A673 (cell line): ENCODE measurements at regions not wholly inside any gene's neighbourhood (a gene's known extent, or its start where the extent isn't known, plus 50 kb on each side); places are given as distances from the start of the nearest gene placed in this dataset.

Source experiments
- BruUV-seq: library from RNA; stranded (reverse); fragments of 400-500 nt; replicated peaks from 2 replicates; lab custom pipeline; 2021; lab: Mats Ljungman, UMichigan
- CTCF ChIA-PET: fragments of 300-600 bp; sonication (Branson Sonifier 250); formaldehyde crosslinking; loops from one replicate; lab custom pipeline; 2022; ENCODE audit warnings: antibody characterized with exemption; lab: Charles Lee
- POLR2A ChIA-PET: fragments of 300-600 bp; sonication (Branson Sonifier 250); formaldehyde crosslinking; loops from one replicate; lab custom pipeline; 2022; ENCODE audit warnings: antibody characterized with exemption; ENCODE audit not compliant: low non-redundant PET; lab: Charles Lee
- DNase-seq: peaks from one replicate; pipeline ENCODE4 v3.0.0-alpha.2; 2015; ENCODE audit warnings: low spot score
- H3K27ac ChIP-seq: fragments of 200-600 bp; sonication (generic); 2 replicates; pipeline ENCODE4 v1.5.1; 2016; ENCODE audit warnings: mixed run types, low read depth, mild to moderate bottlenecking, mixed read lengths, antibody characterized with exemption, low read length; ENCODE audit not compliant: poor library complexity, severe bottlenecking
- H3K27me3 ChIP-seq: fragments of 200-600 bp; sonication (generic); replicated peaks from 2 replicates; pipeline ENCODE4 v1.6.1; 2017; ENCODE audit warnings: mixed run types, low read depth, mild to moderate bottlenecking, mixed read lengths, antibody characterized with exemption, low read length; ENCODE audit not compliant: insufficient read depth, poor library complexity
- H3K36me3 ChIP-seq: fragments of 200-600 bp; sonication (generic); 2 replicates; pipeline ENCODE4 v1.6.1; 2016; ENCODE audit warnings: mixed run types, mild to moderate bottlenecking, mixed read lengths, antibody characterized with exemption, low read length; ENCODE audit not compliant: insufficient read depth, poor library complexity, severe bottlenecking
- H3K4me1 ChIP-seq: fragments of 200-600 bp; sonication (generic); 2 replicates; pipeline ENCODE4 v1.6.1; 2017; ENCODE audit warnings: mixed run types, mild to moderate bottlenecking, mixed read lengths, antibody characterized with exemption, low read length; ENCODE audit not compliant: insufficient read depth, poor library complexity, severe bottlenecking
- H3K4me3 ChIP-seq: fragments of 200-600 bp; sonication (generic); 2 replicates; pipeline ENCODE4 v1.5.1; 2016; ENCODE audit warnings: low read depth, mixed run types, mild to moderate bottlenecking, mixed read lengths, low read length; ENCODE audit not compliant: poor library complexity, severe bottlenecking
- H3K9me3 ChIP-seq: fragments of 200-600 bp; sonication (generic); 2 replicates; pipeline ENCODE4 v1.6.1; 2016; ENCODE audit warnings: mixed run types, low read depth, mild to moderate bottlenecking, mixed read lengths, antibody characterized with exemption, low read length; ENCODE audit not compliant: poor library complexity, severe bottlenecking
- CTCF ChIP-seq: fragments of 300-800, 200-600 bp; sonication (generic); conservative IDR thresholded peaks from 2 replicates; pipeline ENCODE4 v1.5.1; 2017; ENCODE audit warnings: low read depth, mild to moderate bottlenecking, antibody characterized with exemption, low read length, moderate library complexity, mixed read lengths
- EZH2 ChIP-seq: fragments of 200-600 bp; sonication (generic); IDR thresholded peaks from 2 replicates; pipeline ENCODE4 v1.6.1; 2017; ENCODE audit warnings: borderline replicate concordance, low read depth, mild to moderate bottlenecking, mixed read lengths, antibody characterized with exemption, low read length; ENCODE audit not compliant: poor library complexity, severe bottlenecking
- intact Hi-C: fragments of 100-400 bp; cut with micrococcal nuclease; formaldehyde crosslinking; loops from one replicate; pipeline ENCODE4 v1.10.0; 2022; ENCODE audit not compliant: unreplicated experiment

GRCh38 chr2:5145053-5145452, 547.1 kb upstream of the SOX11 start:
- Histone ChIP-seq H3K4me1 (no peaks in the 10 kb centered on the region), H3K4me3 (no peak overlapping the region), H3K27me3 (no peaks in the 10 kb centered on the region), H3K9me3 (peaks cover 7% of the 10 kb centered on the region), H3K36me3 (no peaks in the 10 kb centered on the region), H3K27ac (no peak overlapping the region)
- no TSS peak for BruUV-seq
- intact Hi-C loops = no loop called here
- POLR2A ChIA-PET = no interaction called here
- no peak for TF ChIP-seq CTCF
- no peak for TF ChIP-seq EZH2
- CTCF ChIA-PET = no interaction called here
- DNase-seq = no peak

GRCh38 chr2:5145801-5146200, 546.4 kb upstream of the SOX11 start:
- DNase-seq = no peak
- Histone ChIP-seq H3K4me1 (no peaks in the 10 kb centered on the region), H3K27me3 (no peaks in the 10 kb centered on the region), H3K9me3 (peaks cover 7% of the 10 kb centered on the region), H3K4me3 (no peak overlapping the region), H3K36me3 (no peaks in the 10 kb centered on the region), H3K27ac (no peak overlapping the region)
- intact Hi-C loops = no loop called here
- ChIA-PET CTCF (no interaction called here), POLR2A (no interaction called here)
- TF ChIP-seq EZH2 (no peak), CTCF (no peak)
- BruUV-seq = no TSS peak

GRCh38 chr2:5148392-5149085, 543.6 kb upstream of the SOX11 start:
- intact Hi-C loops = no loop called here
- peaks cover 7% of the 10 kb centered on the region for H3K9me3 ChIP-seq
- no peak for TF ChIP-seq EZH2
- no peak for TF ChIP-seq CTCF
- ChIA-PET POLR2A (no interaction called here), CTCF (no interaction called here)
- BruUV-seq = no TSS peak
- H3K27ac ChIP-seq = no peak overlapping the region
- DNase-seq = no peak
- H3K4me1 ChIP-seq = no peaks in the 10 kb centered on the region
- no peak overlapping the region for H3K4me3 ChIP-seq
- no peaks in the 10 kb centered on the region for H3K27me3 ChIP-seq
- no peaks in the 10 kb centered on the region for H3K36me3 ChIP-seq
